ENCODE measurements at regions not wholly inside any gene's neighbourhood (a gene's known extent, or its start where the extent isn't known, plus 50 kb on each side); places are given as distances from the start of the nearest gene placed in this dataset.

DNA sequence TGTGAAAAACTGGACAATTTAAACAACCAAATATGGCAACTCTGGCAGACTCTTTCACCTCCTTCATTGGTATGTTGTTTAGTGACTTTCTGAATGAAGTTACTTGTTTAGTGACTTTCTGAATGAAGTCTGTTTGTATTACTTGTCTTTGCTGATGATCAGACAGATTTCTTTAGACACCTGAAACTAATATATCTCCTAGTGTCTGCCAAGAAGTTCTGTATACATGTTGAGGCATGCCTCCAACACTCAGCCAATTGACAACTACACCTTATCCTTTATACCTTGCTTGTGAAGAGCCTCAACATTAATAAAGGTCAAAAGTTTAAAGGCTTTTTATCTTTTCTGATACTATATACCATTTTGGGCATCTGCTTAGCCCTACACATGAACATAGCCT is 725.4 kb upstream of the EPHA7 start:
- TF ChIP-seq, protein P1, sequence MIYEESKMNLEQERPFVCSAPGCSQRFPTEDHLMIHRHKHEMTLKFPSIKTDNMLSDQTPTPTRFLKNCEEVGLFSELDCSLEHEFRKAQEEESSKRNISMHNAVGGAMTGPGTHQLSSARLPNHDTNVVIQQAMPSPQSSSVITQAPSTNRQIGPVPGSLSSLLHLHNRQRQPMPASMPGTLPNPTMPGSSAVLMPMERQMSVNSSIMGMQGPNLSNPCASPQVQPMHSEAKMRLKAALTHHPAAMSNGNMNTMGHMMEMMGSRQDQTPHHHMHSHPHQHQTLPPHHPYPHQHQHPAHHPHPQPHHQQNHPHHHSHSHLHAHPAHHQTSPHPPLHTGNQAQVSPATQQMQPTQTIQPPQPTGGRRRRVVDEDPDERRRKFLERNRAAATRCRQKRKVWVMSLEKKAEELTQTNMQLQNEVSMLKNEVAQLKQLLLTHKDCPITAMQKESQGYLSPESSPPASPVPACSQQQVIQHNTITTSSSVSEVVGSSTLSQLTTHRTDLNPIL (CRISPR knock-in tag; IDR thresholded peaks at IDR 0.05; ENCODE audit: low read depth) = no peak
- TF ChIP-seq ESRRG (CRISPR knock-in tag; IDR thresholded peaks at IDR 0.05) (no peak), ZNF8 (CRISPR knock-in tag; IDR thresholded peaks at IDR 0.05) (no peak), ZFP3 (CRISPR knock-in tag; IDR thresholded peaks at IDR 0.05) (no peak), ISL1 (CRISPR knock-in tag; IDR thresholded peaks at IDR 0.05) (no peak), BACH2 (CRISPR knock-in tag; IDR thresholded peaks at IDR 0.05; ENCODE audit: borderline replicate concordance) (no peak), ARNTL (CRISPR knock-in tag; IDR thresholded peaks at IDR 0.05; ENCODE audit: borderline replicate concordance, low read depth) (no peak), ZNF70 (CRISPR knock-in tag; IDR thresholded peaks at IDR 0.05) (no peak), ZC3H10 (CRISPR knock-in tag; IDR thresholded peaks at IDR 0.05) (no peak), GLIS3 (CRISPR knock-in tag; IDR thresholded peaks at IDR 0.05) (no peak), RARB (CRISPR knock-in tag; IDR thresholded peaks at IDR 0.05) (no peak)
- TF ChIP-seq, protein P2, sequence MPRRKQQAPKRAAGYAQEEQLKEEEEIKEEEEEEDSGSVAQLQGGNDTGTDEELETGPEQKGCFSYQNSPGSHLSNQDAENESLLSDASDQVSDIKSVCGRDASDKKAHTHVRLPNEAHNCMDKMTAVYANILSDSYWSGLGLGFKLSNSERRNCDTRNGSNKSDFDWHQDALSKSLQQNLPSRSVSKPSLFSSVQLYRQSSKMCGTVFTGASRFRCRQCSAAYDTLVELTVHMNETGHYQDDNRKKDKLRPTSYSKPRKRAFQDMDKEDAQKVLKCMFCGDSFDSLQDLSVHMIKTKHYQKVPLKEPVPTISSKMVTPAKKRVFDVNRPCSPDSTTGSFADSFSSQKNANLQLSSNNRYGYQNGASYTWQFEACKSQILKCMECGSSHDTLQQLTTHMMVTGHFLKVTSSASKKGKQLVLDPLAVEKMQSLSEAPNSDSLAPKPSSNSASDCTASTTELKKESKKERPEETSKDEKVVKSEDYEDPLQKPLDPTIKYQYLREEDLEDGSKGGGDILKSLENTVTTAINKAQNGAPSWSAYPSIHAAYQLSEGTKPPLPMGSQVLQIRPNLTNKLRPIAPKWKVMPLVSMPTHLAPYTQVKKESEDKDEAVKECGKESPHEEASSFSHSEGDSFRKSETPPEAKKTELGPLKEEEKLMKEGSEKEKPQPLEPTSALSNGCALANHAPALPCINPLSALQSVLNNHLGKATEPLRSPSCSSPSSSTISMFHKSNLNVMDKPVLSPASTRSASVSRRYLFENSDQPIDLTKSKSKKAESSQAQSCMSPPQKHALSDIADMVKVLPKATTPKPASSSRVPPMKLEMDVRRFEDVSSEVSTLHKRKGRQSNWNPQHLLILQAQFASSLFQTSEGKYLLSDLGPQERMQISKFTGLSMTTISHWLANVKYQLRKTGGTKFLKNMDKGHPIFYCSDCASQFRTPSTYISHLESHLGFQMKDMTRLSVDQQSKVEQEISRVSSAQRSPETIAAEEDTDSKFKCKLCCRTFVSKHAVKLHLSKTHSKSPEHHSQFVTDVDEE (CRISPR knock-in tag; IDR thresholded peaks at IDR 0.05) = no peak
- TF ChIP-seq, protein P3, sequence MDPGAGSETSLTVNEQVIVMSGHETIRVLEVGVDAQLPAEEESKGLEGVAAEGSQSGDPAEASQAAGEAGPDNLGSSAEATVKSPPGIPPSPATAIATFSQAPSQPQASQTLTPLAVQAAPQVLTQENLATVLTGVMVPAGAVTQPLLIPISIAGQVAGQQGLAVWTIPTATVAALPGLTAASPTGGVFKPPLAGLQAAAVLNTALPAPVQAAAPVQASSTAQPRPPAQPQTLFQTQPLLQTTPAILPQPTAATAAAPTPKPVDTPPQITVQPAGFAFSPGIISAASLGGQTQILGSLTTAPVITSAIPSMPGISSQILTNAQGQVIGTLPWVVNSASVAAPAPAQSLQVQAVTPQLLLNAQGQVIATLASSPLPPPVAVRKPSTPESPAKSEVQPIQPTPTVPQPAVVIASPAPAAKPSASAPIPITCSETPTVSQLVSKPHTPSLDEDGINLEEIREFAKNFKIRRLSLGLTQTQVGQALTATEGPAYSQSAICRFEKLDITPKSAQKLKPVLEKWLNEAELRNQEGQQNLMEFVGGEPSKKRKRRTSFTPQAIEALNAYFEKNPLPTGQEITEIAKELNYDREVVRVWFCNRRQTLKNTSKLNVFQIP (CRISPR knock-in tag; IDR thresholded peaks at IDR 0.05; ENCODE audit: borderline replicate concordance, low read depth) = no peak

Measured in SK-N-SH treated with all-trans-retinoic acid at 6 μM for 48 hours (cell line).